ENCODE measurements at regions not wholly inside any gene's neighbourhood (a gene's known extent, or its start where the extent isn't known, plus 50 kb on each side); places are given as distances from the start of the nearest gene placed in this dataset.
"Not testable (repeated sequence)": the region's sequence is repeated elsewhere in the genome, so short reads cannot be mapped to it uniquely, and the experiment has no call there.

GRCh38 chr10:59975918-59976317 is 69.6 kb upstream of the CCDC6 start:
- DNase-seq (ENCODE audit: low read depth); H3K4me3 ChIP-seq (ENCODE audit: low read depth, low read length): not testable (repeated sequence)

GRCh38 chr10:59971915-59972314 is 65.6 kb upstream of the CCDC6 start:
- H3K4me3 ChIP-seq (ENCODE audit: low read depth, low read length), result no peak overlapping the region
- DNase-seq (ENCODE audit: low read depth), result peak; percentile 5

GRCh38 chr10:59970396-59971368 is 64.3 kb upstream of the CCDC6 start:
- DNase-seq (ENCODE audit: low read depth), result no peak
- H3K4me3 ChIP-seq (ENCODE audit: low read depth, low read length), result no peak overlapping the region

- DNase-seq (ENCODE audit: low read depth), result no peak
- no peak overlapping the region for H3K4me3 ChIP-seq (ENCODE audit: low read depth, low read length)
Observed at GRCh38 chr10:59968705-59969104, 62.3 kb upstream of the CCDC6 start.

- no peak overlapping the region for H3K4me3 ChIP-seq (ENCODE audit: low read depth, low read length)
- no peak for DNase-seq (ENCODE audit: low read depth)
Observed at GRCh38 chr10:59967079-59967478, 60.7 kb upstream of the CCDC6 start.

- DNase-seq (ENCODE audit: low read depth), result no peak
Observed at GRCh38 chr10:59965899-59966650, 59.7 kb upstream of the CCDC6 start.

GRCh38 chr10:59962756-59963155 is 56.4 kb upstream of the CCDC6 start:
- DNase-seq (ENCODE audit: low read depth), result no peak

More at GRCh38 chr10:59965899-59966650, 59.7 kb upstream of the CCDC6 start:
- no peak overlapping the region for H3K4me3 ChIP-seq (ENCODE audit: low read depth, low read length)

GRCh38 chr10:59960751-59961150 is 54.4 kb upstream of the CCDC6 start:
- no peak overlapping the region for H3K4me3 ChIP-seq (ENCODE audit: low read depth, low read length)
- no peak for DNase-seq (ENCODE audit: low read depth)

More at GRCh38 chr10:59962756-59963155, 56.4 kb upstream of the CCDC6 start:
- no peak overlapping the region for H3K4me3 ChIP-seq (ENCODE audit: low read depth, low read length)

- DNase-seq (ENCODE audit: low read depth), result no peak
- no peak overlapping the region for H3K4me3 ChIP-seq (ENCODE audit: low read depth, low read length)
Observed at GRCh38 chr10:59959504-59960018, 53.2 kb upstream of the CCDC6 start.

GRCh38 chr10:59958882-59959281 is 52.5 kb upstream of the CCDC6 start:
- H3K4me3 ChIP-seq (ENCODE audit: low read depth, low read length), result no peak overlapping the region
- DNase-seq (ENCODE audit: low read depth), result no peak

- DNase-seq (ENCODE audit: low read depth), result no peak
- no peak overlapping the region for H3K4me3 ChIP-seq (ENCODE audit: low read depth, low read length)
Observed at GRCh38 chr10:59957975-59958374, 51.6 kb upstream of the CCDC6 start.
